Effector memory CD4-positive, alpha-beta T cell (primary cell): ENCODE measurements at regions not wholly inside any gene's neighbourhood (a gene's known extent, or its start where the extent isn't known, plus 50 kb on each side); places are given as distances from the start of the nearest gene placed in this dataset.

Experiments used
- DNase-seq, 3 donors: peaks; one replicate each; pipeline ENCODE4 v3.0.0-alpha.2; 2020
- H3K27ac ChIP-seq: 2 replicates; pipeline ENCODE4 v1.7.0; 2013; ENCODE audit warnings: mild to moderate bottlenecking, low read length, moderate library complexity; ENCODE audit not compliant: insufficient read depth, poor library complexity, severe bottlenecking
- H3K27me3 ChIP-seq: replicated peaks from 2 replicates; pipeline ENCODE4 v1.7.0; 2013; ENCODE audit warnings: mild to moderate bottlenecking, low read length; ENCODE audit not compliant: insufficient read depth, control insufficient read depth, poor library complexity, severe bottlenecking
- H3K36me3 ChIP-seq: 2 replicates; pipeline ENCODE4 v1.7.0; 2013; ENCODE audit warnings: mild to moderate bottlenecking, low read length, moderate library complexity; ENCODE audit not compliant: control insufficient read depth, insufficient read depth
- H3K4me1 ChIP-seq: 2 replicates; pipeline ENCODE4 v1.7.0; 2013; ENCODE audit warnings: low read length, mild to moderate bottlenecking; ENCODE audit not compliant: control insufficient read depth, insufficient read depth, poor library complexity, severe bottlenecking
- H3K4me3 ChIP-seq: 2 replicates; pipeline ENCODE4 v1.7.0; 2013; ENCODE audit warnings: low read length, low read depth, mild to moderate bottlenecking; ENCODE audit not compliant: insufficient read depth, poor library complexity, severe bottlenecking
- H3K9me3 ChIP-seq: 2 replicates; pipeline ENCODE4 v1.7.0; 2013; ENCODE audit warnings: mild to moderate bottlenecking, low read length, moderate library complexity; ENCODE audit not compliant: control insufficient read depth

DNA sequence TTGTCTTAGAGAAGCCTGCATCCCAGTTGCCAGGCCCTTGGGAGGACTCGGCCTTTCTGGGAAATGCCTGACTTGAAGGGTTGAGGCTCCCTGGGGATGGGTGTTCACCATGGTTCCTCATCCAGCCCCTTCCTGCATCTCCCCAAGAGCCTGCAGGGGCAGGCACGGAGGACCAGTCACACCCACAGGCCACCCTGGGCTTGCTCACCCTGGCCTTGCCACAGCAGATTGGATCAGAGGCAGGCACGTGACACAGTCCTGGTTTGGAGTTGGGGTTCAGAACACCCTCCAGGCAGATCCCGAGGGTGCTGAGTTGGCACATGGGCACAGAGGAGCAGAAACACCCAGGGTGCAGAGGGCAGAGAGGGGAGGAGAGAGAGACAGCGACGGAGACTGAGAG is 286.1 kb downstream of the PBX3 start:
- no peak overlapping the region for H3K27ac ChIP-seq
- no peaks in the 10 kb centered on the region for H3K4me1 ChIP-seq
- no peak for DNase-seq
- no peak overlapping the region for H3K4me3 ChIP-seq
- no peaks in the 10 kb centered on the region for H3K36me3 ChIP-seq
- H3K27me3 ChIP-seq: peaks cover 6% of the 10 kb centered on the region
- H3K9me3 ChIP-seq: no peaks in the 10 kb centered on the region

DNA sequence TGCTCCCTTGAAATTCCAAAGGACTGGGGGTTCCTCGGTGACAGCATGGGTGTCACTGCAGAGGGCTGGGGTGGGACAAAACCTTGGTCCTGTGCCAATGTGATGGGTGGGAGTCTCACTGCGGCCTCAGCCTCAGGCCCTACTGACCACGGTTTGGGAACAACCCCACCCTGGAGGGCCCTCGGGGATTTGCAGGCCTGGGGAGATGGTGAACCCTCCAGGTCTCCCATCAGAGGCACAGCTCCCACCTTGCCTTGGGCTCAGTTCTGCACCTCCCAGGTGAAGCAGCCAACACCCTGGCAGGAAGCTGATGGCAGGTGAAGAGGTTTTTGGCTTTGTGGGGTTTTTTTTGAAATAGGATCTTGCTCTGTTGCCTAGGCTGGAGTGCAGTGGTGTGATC is 286.8 kb downstream of the PBX3 start:
- Histone ChIP-seq H3K27me3 (peaks cover 6% of the 10 kb centered on the region), H3K4me3 (no peak overlapping the region), H3K9me3 (no peaks in the 10 kb centered on the region), H3K4me1 (no peaks in the 10 kb centered on the region), H3K36me3 (no peaks in the 10 kb centered on the region), H3K27ac (no peak overlapping the region)
- DNase-seq: no peak

DNA sequence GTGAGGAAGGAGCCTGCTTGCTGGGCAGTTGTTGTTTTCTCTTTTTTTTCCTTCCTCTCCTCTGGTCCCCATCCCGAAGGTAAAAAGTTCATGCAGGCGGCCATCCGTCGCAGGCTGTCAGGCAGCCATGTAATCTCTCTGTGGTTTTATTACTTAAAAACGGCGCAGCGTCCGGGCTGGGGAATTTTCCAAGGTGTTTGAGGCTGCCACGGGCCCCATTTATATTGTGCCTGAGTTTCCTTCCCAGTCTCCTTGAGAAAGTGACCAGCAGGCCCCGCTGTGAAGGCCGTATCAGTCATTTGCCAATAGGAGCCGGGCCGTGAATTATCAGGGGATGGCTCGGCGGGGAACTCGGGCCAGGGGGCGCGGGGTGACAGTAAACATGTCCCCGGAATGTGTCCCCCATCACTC is 289.7 kb downstream of the PBX3 start:
- Histone ChIP-seq H3K36me3 (no peaks in the 10 kb centered on the region), H3K27ac (no peak overlapping the region), H3K4me1 (no peaks in the 10 kb centered on the region), H3K4me3 (no peak overlapping the region), H3K27me3 (peaks cover 6% of the 10 kb centered on the region), H3K9me3 (no peaks in the 10 kb centered on the region)
- no peak for DNase-seq

DNA sequence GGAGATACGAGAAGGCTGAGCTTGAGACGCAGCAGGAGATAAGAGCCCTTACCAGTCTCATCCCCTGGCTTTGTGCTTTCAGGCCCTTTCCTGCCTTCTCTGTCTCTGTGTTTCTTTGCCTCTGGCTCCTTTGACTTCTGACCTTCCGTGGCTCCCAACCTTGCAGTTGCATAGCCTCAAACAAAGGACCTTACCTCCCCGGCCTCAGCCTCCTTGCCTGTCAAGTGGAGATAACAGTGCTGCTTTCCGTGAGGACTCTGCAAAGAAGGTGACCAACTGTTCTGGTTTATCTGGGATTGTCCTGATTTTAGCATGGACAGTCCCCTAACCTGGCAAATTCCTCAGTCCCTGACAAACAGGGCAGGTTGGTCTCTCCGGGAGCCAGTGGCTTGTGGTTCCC is 287.8 kb upstream of the MVB12B start:
- Histone ChIP-seq H3K4me3 (no peak overlapping the region), H3K9me3 (no peaks in the 10 kb centered on the region), H3K27me3 (no peaks in the 10 kb centered on the region), H3K4me1 (no peaks in the 10 kb centered on the region), H3K27ac (no peak overlapping the region), H3K36me3 (no peaks in the 10 kb centered on the region)
- DNase-seq: no peak

DNA sequence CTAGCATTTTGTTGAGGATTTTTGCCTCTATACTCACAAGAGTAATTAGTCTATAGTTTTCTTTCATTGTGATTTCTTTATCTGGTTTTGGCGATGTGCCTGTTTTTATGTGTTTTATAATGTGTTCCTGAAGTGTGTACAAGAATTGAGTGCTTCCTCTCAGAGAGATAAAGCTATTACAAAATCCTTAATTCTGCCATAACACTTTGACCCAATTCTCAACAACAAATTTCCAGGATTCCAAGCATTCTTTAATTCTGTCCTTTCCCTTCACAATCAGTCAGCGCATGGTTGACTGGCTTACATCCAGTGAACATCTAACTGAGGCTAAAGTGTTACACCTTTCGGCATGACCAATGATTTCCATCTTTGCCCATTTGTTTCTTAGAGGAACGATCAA is 282.9 kb upstream of the MVB12B start:
- no peak for DNase-seq
- Histone ChIP-seq H3K4me3 (no peak overlapping the region), H3K27ac (no peak overlapping the region), H3K9me3 (no peaks in the 10 kb centered on the region), H3K36me3 (no peaks in the 10 kb centered on the region), H3K27me3 (no peaks in the 10 kb centered on the region), H3K4me1 (no peaks in the 10 kb centered on the region)

DNA sequence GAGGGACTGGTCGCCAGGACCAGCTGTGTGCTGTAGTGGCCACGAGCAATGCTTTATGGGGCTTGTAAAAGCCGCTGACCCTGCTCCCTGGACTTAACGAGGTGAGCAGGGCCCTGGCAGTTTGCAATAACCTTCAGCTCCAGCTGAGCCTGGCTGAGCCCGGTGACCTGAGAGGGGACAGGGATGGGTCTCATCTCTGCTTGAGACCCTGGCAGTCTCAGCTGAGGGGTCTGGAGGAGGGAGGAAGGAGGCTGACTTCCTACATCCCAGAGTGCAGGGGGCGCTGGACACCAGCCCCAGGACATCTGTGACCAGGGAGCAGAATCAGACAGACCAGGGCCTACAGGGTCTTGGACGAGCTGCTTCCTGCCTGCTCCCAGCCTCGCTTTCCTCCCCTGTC is 277.5 kb upstream of the MVB12B start:
- Histone ChIP-seq H3K4me3 (no peak overlapping the region), H3K27me3 (no peaks in the 10 kb centered on the region), H3K4me1 (no peaks in the 10 kb centered on the region), H3K27ac (no peak overlapping the region), H3K9me3 (no peaks in the 10 kb centered on the region), H3K36me3 (no peaks in the 10 kb centered on the region)
- DNase-seq: no peak

DNA sequence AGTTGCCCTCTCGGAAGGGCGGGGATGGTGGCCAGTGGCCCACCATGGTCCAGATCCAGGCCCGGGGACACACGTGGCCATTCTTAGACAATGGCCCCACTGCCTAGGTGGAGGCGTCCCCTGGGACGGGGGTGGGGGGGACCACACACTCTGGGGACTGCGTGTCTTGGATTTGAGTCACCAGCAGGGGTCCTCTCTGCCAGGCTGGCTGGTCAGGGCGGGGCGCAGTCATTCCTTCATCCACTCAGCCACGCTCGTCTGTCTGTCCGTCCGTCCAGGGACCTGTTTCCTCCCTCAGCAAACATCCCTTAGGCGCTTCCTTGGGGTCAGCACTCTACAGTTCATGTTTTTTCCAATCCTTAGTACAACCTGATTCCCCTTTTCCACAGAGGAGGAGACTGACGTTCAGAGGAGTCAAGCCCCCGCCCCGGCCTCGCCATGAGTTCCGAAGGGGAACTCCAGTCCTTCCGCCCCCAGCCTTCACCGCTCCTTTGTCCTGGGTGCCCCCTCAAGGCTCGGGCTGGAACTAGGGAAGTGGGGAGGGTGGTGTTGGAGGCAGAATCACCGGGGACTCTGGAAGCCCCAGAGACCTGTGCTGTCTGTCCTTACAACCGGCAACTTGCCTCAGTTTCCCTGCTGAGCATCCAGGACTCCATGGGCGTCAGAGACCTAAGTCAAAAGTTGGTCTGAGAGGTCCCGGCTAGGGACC is 276.6 kb upstream of the MVB12B start:
- no peaks in the 10 kb centered on the region for H3K36me3 ChIP-seq
- DNase-seq: no peak
- no peaks in the 10 kb centered on the region for H3K27me3 ChIP-seq
- H3K27ac ChIP-seq: no peak overlapping the region
- no peaks in the 10 kb centered on the region for H3K9me3 ChIP-seq
- H3K4me3 ChIP-seq: no peak overlapping the region
- no peaks in the 10 kb centered on the region for H3K4me1 ChIP-seq

DNA sequence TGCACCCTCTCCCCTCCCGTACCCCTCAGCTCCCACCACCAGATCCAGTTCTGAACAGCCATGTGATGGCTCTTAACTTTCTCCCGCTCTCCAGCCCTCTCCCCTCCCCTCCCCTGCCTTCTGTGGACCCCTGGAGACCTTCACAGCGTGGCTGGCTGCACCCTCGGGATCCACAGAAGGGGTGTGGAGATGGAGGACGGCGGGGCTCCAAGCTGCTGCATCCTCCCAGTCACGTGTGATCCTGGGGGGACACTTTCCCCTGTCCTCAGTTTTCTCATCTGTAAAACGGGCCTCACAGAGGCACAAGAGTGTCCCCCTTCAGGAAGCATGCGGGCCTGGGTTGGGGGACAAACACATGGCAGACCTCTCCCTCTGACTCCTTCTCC is 276.0 kb upstream of the MVB12B start:
- no peaks in the 10 kb centered on the region for H3K27me3 ChIP-seq
- no peaks in the 10 kb centered on the region for H3K36me3 ChIP-seq

DNA sequence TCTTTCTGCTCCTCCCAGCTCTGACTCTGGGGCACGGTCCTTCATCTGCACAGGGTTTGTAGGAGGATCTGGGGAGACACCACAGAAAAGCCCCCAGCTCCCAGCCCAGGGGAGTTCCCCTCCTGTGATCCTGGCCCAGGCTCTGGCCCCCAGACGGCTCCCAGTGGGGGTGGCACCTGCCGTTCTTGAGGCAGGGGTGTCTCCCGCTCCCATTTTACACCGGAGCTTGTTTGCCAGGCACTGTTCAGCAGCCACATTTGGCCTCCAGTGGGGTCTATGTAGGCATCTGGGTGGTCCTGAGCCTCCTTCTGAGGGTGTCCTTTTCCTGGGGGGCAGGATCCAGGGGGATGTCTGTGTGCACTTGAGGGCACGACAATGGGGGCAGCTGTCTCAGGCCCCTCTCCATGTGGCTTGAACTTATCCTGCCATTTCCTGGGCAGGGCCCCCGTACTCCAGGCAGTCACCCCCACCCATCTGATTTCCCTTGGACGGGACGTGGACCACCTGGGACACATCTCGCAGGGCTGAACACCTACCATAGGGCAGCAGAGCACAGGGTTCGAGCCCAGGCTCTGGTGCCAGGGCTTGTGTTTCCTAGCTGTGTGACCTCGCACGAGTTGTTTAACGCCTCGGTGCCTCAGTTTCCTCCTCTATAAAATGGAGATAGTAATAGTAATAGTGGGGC is 275.0 kb upstream of the MVB12B start:
- no peak overlapping the region for H3K4me3 ChIP-seq
- no peak for DNase-seq
- H3K27me3 ChIP-seq: no peaks in the 10 kb centered on the region
- H3K27ac ChIP-seq: no peak overlapping the region
- H3K36me3 ChIP-seq: no peaks in the 10 kb centered on the region
- no peaks in the 10 kb centered on the region for H3K4me1 ChIP-seq
- no peaks in the 10 kb centered on the region for H3K9me3 ChIP-seq

More for the DNA sequence above, 276.0 kb upstream of the MVB12B start:
- Histone ChIP-seq H3K9me3 (no peaks in the 10 kb centered on the region), H3K4me1 (no peaks in the 10 kb centered on the region), H3K4me3 (no peak overlapping the region), H3K27ac (no peak overlapping the region)
- no peak for DNase-seq

DNA sequence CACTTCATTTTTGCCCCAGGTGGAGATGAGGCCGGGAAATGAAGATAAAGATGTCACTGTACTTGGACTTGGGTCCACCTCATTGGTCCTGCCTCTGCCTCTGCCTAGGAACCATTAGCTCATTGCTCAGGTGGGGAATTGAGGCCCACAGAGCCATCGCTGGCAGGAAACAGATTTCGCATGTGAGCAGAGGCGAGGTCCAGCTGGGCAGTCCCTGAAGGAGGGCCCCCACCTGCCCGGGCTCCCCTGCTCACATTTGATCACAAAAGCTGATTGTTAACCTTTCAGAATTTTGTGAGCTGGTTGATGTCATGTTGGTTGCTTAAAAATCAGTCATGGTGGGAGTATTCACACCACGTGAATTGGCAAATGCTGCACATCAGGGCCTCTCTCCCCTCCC is 273.8 kb upstream of the MVB12B start:
- Histone ChIP-seq H3K4me1 (no peaks in the 10 kb centered on the region), H3K4me3 (no peak overlapping the region), H3K36me3 (no peaks in the 10 kb centered on the region), H3K9me3 (no peaks in the 10 kb centered on the region), H3K27ac (no peak overlapping the region), H3K27me3 (no peaks in the 10 kb centered on the region)
- no peak for DNase-seq
